HG03378 (cell line): ENCODE measurements at regions not wholly inside any gene's neighbourhood (a gene's known extent, or its start where the extent isn't known, plus 50 kb on each side); places are given as distances from the start of the nearest gene placed in this dataset.

Experiments used
- ATAC-seq: cut with Tn5 transposase; IDR thresholded peaks from one replicate; pipeline ENCODE4 v1.9.1; 2021; ENCODE audit warnings: mild to moderate bottlenecking, moderate library complexity; ENCODE audit not compliant: unreplicated experiment

GRCh38 chr9:121598965-121599871 is 52.2 kb upstream of the DAB2IP start:
- ATAC-seq: no peak

GRCh38 chr9:121599872-121600585 is 51.4 kb upstream of the DAB2IP start:
- ATAC-seq: no peak

DNA sequence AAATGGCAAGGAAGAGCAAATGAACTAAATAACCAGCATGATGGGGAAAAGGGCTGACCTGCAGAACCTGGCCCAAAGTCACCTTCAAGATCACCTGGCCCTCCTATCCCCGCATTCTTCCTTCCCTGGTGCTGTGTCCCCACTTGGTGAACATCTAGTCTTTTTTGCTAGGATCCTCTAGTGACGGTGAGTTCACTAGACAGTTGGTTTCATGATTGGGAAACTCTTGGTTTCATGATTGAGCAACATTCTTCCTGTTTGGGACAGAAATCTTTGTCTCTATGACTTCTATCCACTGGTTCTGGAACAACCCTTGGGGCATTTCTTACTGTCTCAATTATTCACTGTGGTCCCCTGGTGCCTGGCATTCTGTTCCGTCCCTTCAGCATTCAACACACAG is 50.2 kb upstream of the DAB2IP start:
- ATAC-seq: no peak
